Naive thymus-derived CD4-positive, alpha-beta T cell (primary cell): ENCODE measurements at regions not wholly inside any gene's neighbourhood (a gene's known extent, or its start where the extent isn't known, plus 50 kb on each side); places are given as distances from the start of the nearest gene placed in this dataset.
"Not testable (repeated sequence)": the region's sequence is repeated elsewhere in the genome, so short reads cannot be mapped to it uniquely, and the experiment has no call there.

Experiments used
- ATAC-seq: fragments of 150-1000 bp; cut with Tn5 transposase; 2 replicates; pipeline ENCODE4 v1.10.0; 2021; ENCODE audit warnings: mild to moderate bottlenecking, moderate library complexity
- CTCF ChIA-PET: fragments of 350-600 bp; sonication (Branson Sonifier 250); formaldehyde crosslinking; loops from one replicate; lab custom pipeline; 2021; ENCODE audit warnings: antibody characterized with exemption; lab: Charles Lee
- POLR2A ChIA-PET: fragments of 350-600 bp; sonication (Branson Sonifier 250); formaldehyde crosslinking; loops from one replicate; lab custom pipeline; 2021; ENCODE audit warnings: antibody characterized with exemption, inconsistent platforms; lab: Charles Lee
- DNase-seq, 9 donors: peaks; one replicate each; pipeline versions ENCODE4 v3.0.0 to v3.0.0-alpha.2; 2020 to 2022; ENCODE audit warnings: mixed read lengths in 1 of 9
- H3K27ac ChIP-seq: one replicate; pipeline ENCODE4 v1.7.0; 2013; ENCODE audit warnings: mild to moderate bottlenecking, low read depth, low read length, moderate library complexity
- H3K27me3 ChIP-seq, 2 donors: one replicate each; pipeline ENCODE4 v1.7.0; 2013; ENCODE audit warnings: low read length in 2 of 2, mild to moderate bottlenecking in 2 of 2, moderate library complexity in 2 of 2; ENCODE audit not compliant: control insufficient read depth in 2 of 2, insufficient read depth in 2 of 2
- H3K36me3 ChIP-seq, 3 experiments: 1 replicate in 2 of 3; 2 replicates in 1 of 3; pipeline ENCODE4 v1.7.0; 2013; ENCODE audit warnings: low read length in 3 of 3, mild to moderate bottlenecking in 3 of 3, moderate library complexity in 1 of 3; ENCODE audit not compliant: insufficient read depth in 3 of 3, control insufficient read depth in 2 of 3
- H3K4me1 ChIP-seq, 2 donors: one replicate each; pipeline ENCODE4 v1.7.0; 2013; ENCODE audit warnings: low read length in 2 of 2, mild to moderate bottlenecking in 2 of 2, moderate library complexity in 1 of 2; ENCODE audit not compliant: control insufficient read depth in 2 of 2, insufficient read depth in 2 of 2
- H3K4me3 ChIP-seq: 2 replicates; pipeline ENCODE4 v1.7.0; 2013; ENCODE audit warnings: mild to moderate bottlenecking, low read length
- H3K9me3 ChIP-seq, 3 experiments: 1 replicate in 2 of 3; 2 replicates in 1 of 3; pipeline ENCODE4 v1.7.0; 2013; ENCODE audit warnings: low read length in 3 of 3; ENCODE audit not compliant: control insufficient read depth in 2 of 3
- H3K27ac Mint-ChIP-seq, 9 donors: one replicate each; pipeline ENCODE4 v1.8.0; 2020 to 2022; ENCODE audit warnings: mixed read lengths in 9 of 9, mild to moderate bottlenecking in 8 of 9, moderate library complexity in 5 of 9, inconsistent platforms in 2 of 9
- H3K27me3 Mint-ChIP-seq, 5 donors: one replicate each; pipeline ENCODE4 v1.8.0; 2021 to 2022; ENCODE audit warnings: mixed read lengths in 5 of 5, mild to moderate bottlenecking in 1 of 5
- H3K36me3 Mint-ChIP-seq, 5 donors: one replicate each; pipeline ENCODE4 v1.8.0; 2020 to 2022; ENCODE audit warnings: mixed read lengths in 5 of 5, mild to moderate bottlenecking in 3 of 5, inconsistent platforms in 1 of 5
- H3K4me1 Mint-ChIP-seq, 7 donors: one replicate each; pipeline ENCODE4 v1.8.0; 2020 to 2022; ENCODE audit warnings: mixed read lengths in 7 of 7, mild to moderate bottlenecking in 3 of 7, inconsistent platforms in 1 of 7
- H3K4me3 Mint-ChIP-seq, 10 donors: one replicate each; pipeline ENCODE4 v1.8.0; 2020 to 2022; ENCODE audit warnings: mild to moderate bottlenecking in 10 of 10, mixed read lengths in 10 of 10, moderate library complexity in 6 of 10, inconsistent platforms in 2 of 10
- H3K9me3 Mint-ChIP-seq, 11 donors: one replicate each; pipeline ENCODE4 v1.8.0; 2020 to 2022; ENCODE audit warnings: mixed read lengths in 11 of 11, mild to moderate bottlenecking in 4 of 11, inconsistent platforms in 1 of 11, moderate library complexity in 1 of 11
- intact Hi-C, 2 donors: fragments of 100-400 bp; cut with micrococcal nuclease; formaldehyde crosslinking; loops; one replicate each; pipeline ENCODE4 v1.15.1; 2023

- H3K36me3 Mint-ChIP-seq, H3K36me3 ChIP-seq, H3K4me1 ChIP-seq, H3K27me3 ChIP-seq, DNase-seq, CTCF ChIA-PET, H3K4me1 Mint-ChIP-seq, H3K27ac Mint-ChIP-seq, H3K27ac ChIP-seq, H3K4me3 Mint-ChIP-seq, intact Hi-C loops, ATAC-seq, H3K9me3 ChIP-seq, POLR2A ChIA-PET, H3K4me3 ChIP-seq, H3K9me3 Mint-ChIP-seq: not testable (repeated sequence)
- peaks cover 0 to 40% (median 30%) of the 10 kb centered on the region in 5 donors for H3K27me3 Mint-ChIP-seq
Observed at GRCh38 chr22:35165896-35166295, 91.4 kb upstream of the HMGXB4 start.

GRCh38 chr22:35170716-35171697 is 86.3 kb upstream of the HMGXB4 start:
- Histone ChIP-seq H3K36me3 (no peaks in the 10 kb centered on the region), H3K27me3 (no peaks in the 10 kb centered on the region), H3K4me1 (no peaks in the 10 kb centered on the region), H3K4me3 (no peak overlapping the region), H3K9me3 (no peaks in the 10 kb centered on the region), H3K27ac (no peak overlapping the region)
- ATAC-seq (no peak), DNase-seq (no peak)
- H3K4me3 Mint-ChIP-seq: no peak overlapping the region
- POLR2A ChIA-PET: no interaction called here
- no peaks in the 10 kb centered on the region for H3K36me3 Mint-ChIP-seq
- peaks cover 0 to 5% (median 0%) of the 10 kb centered on the region in 11 donors for H3K9me3 Mint-ChIP-seq
- intact Hi-C loops: no loop called here
- no peak overlapping the region for H3K27ac Mint-ChIP-seq
- CTCF ChIA-PET: no interaction called here
- H3K4me1 Mint-ChIP-seq: peaks cover 0 to 2% (median 0%) of the 10 kb centered on the region in 7 donors
- H3K27me3 Mint-ChIP-seq: peaks cover 0 to 40% (median 31%) of the 10 kb centered on the region in 5 donors

GRCh38 chr22:35172442-35172841 is 84.9 kb upstream of the HMGXB4 start:
- peaks cover 0 to 44% (median 36%) of the 10 kb centered on the region in 5 donors for H3K27me3 Mint-ChIP-seq
- no peak overlapping the region for H3K27ac ChIP-seq
- H3K9me3 ChIP-seq: no peaks in the 10 kb centered on the region
- H3K4me1 ChIP-seq: no peaks in the 10 kb centered on the region
- H3K36me3 Mint-ChIP-seq: peaks cover 0 to 4% (median 0%) of the 10 kb centered on the region in 5 donors
- no peak overlapping the region for H3K4me3 Mint-ChIP-seq
- H3K36me3 ChIP-seq: no peaks in the 10 kb centered on the region
- ATAC-seq (no peak), DNase-seq (no peak)
- intact Hi-C loops: no loop called here
- peaks cover 0 to 2% (median 0%) of the 10 kb centered on the region in 7 donors for H3K4me1 Mint-ChIP-seq
- no peaks in the 10 kb centered on the region for H3K27me3 ChIP-seq
- ChIA-PET POLR2A (no interaction called here), CTCF (no interaction called here)
- no peak overlapping the region for H3K27ac Mint-ChIP-seq
- H3K4me3 ChIP-seq: no peak overlapping the region
- H3K9me3 Mint-ChIP-seq: peaks cover 0 to 7% (median 0%) of the 10 kb centered on the region in 11 donors

DNA sequence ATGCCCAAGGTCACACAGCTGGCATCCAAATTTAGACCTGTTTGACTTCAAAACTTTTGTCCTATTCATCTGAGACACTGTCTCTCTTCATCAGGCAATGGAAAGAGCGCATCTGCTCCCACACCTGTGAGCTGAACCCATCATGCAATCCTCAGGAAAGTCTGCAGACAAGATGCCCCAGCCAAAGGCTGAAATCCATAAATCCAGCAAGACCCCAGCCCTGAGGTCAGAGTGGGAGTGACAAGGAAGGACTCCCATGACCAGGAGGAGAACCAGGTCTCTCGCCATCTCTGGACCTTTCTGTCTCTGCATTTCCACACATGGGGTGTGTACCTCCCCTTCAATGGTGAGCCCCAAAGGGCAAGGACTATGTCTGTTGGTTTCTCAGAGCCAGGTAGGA is 83.6 kb upstream of the HMGXB4 start:
- intact Hi-C loops: no loop called here
- ATAC-seq (no peak), DNase-seq (no peak)
- Mint-ChIP-seq H3K4me1 (peaks cover 0 to 2% (median 0%) of the 10 kb centered on the region in 7 donors), H3K27ac (no peak overlapping the region), H3K27me3 (peaks cover 0 to 47% (median 35%) of the 10 kb centered on the region in 5 donors), H3K36me3 (peaks cover 0 to 4% (median 0%) of the 10 kb centered on the region in 5 donors), H3K4me3 (no peak overlapping the region), H3K9me3 (peaks cover 0 to 7% (median 0%) of the 10 kb centered on the region in 11 donors)
- Histone ChIP-seq H3K4me3 (no peak overlapping the region), H3K36me3 (no peaks in the 10 kb centered on the region), H3K9me3 (no peaks in the 10 kb centered on the region), H3K27me3 (no peaks in the 10 kb centered on the region), H3K27ac (no peak overlapping the region), H3K4me1 (no peaks in the 10 kb centered on the region)
- ChIA-PET CTCF (no interaction called here), POLR2A (no interaction called here)

GRCh38 chr22:35174401-35175038 is 82.8 kb upstream of the HMGXB4 start:
- Mint-ChIP-seq H3K4me1 (peaks cover 0 to 2% (median 0%) of the 10 kb centered on the region in 7 donors), H3K4me3 (no peak overlapping the region), H3K27ac (no peak overlapping the region), H3K36me3 (peaks cover 0 to 7% (median 0%) of the 10 kb centered on the region in 5 donors), H3K9me3 (peaks cover 0 to 7% (median 0%) of the 10 kb centered on the region in 11 donors), H3K27me3 (peaks cover 0 to 51% (median 39%) of the 10 kb centered on the region in 5 donors)
- Histone ChIP-seq H3K9me3 (no peaks in the 10 kb centered on the region), H3K4me3 (no peak overlapping the region), H3K4me1 (no peaks in the 10 kb centered on the region), H3K27me3 (no peaks in the 10 kb centered on the region), H3K27ac (no peak overlapping the region), H3K36me3 (no peaks in the 10 kb centered on the region)
- ChIA-PET POLR2A (no interaction called here), CTCF (interaction anchor here (0.6 kb wide), 1 partner anchor 23 kb away, joined by 3 read pairs; no protein-coding TSS in a partner anchor)
- DNase-seq: no peak
- ATAC-seq: no peak
- intact Hi-C loops: no loop called here

DNA sequence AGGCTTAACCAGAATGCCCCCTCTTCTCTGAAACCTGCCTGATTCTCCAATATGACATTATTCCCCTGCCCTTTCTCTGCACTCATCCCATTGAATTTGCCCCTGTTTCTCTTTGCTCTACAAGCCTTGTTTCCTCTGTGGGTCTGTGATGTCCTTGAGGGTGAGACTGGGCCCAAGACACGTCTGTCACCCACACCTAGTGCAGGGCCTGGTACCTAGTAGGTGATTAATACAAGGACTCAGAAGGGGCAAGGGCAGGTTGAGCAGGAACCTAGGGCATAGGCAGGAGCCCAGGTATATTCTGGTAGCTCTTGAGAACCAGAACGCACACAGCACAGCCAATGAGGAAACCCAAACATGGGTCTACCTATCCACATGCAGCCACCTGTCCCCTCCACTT is 81.9 kb upstream of the HMGXB4 start:
- DNase-seq (no peak), ATAC-seq (no peak)
- Mint-ChIP-seq H3K4me1 (peaks cover 0 to 2% (median 0%) of the 10 kb centered on the region in 7 donors), H3K27me3 (peaks cover 0 to 51% (median 39%) of the 10 kb centered on the region in 5 donors), H3K36me3 (peaks cover 0 to 7% (median 0%) of the 10 kb centered on the region in 5 donors), H3K4me3 (no peak overlapping the region), H3K27ac (no peak overlapping the region), H3K9me3 (peaks cover 0 to 7% (median 0%) of the 10 kb centered on the region in 11 donors)
- no peaks in the 10 kb centered on the region for H3K4me1 ChIP-seq
- H3K27ac ChIP-seq: no peak overlapping the region
- POLR2A ChIA-PET: no interaction called here
- intact Hi-C loops: no loop called here
- H3K4me3 ChIP-seq: no peak overlapping the region
- H3K27me3 ChIP-seq: no peaks in the 10 kb centered on the region
- H3K36me3 ChIP-seq: no peaks in the 10 kb centered on the region
- CTCF ChIA-PET: no interaction called here
- H3K9me3 ChIP-seq: no peaks in the 10 kb centered on the region
